H1 (cell line): ENCODE measurements at regions not wholly inside any gene's neighbourhood (a gene's known extent, or its start where the extent isn't known, plus 50 kb on each side); places are given as distances from the start of the nearest gene placed in this dataset.

Source experiments
- CBX8 ChIP-seq: fragments of 300-800, 300-1000 bp; sonication (generic); IDR thresholded peaks from 2 replicates; pipeline ENCODE4 v1.7.1; 2016; ENCODE audit warnings: low read depth, low read length, borderline replicate concordance
- CHD1 ChIP-seq: IDR thresholded peaks from 2 replicates; pipeline ENCODE4 v1.6.1; 2012; ENCODE audit warnings: low read depth, low read length, improper control_type of control experiment
- CTBP2 ChIP-seq: IDR thresholded peaks from 2 replicates; pipeline ENCODE4 v1.7.0; 2011; ENCODE audit warnings: borderline replicate concordance, mild to moderate bottlenecking, moderate library complexity, mixed read lengths, low read length; ENCODE audit not compliant: insufficient read depth, insufficient read length
- EP300 ChIP-seq, 2 experiments: IDR thresholded peaks; 1 replicate in 1 of 2; 2 replicates in 1 of 2; pipeline ENCODE4 v1.6.1; 2011 to 2012; ENCODE audit warnings: low read depth in 2 of 2, low read length in 2 of 2, mild to moderate bottlenecking in 2 of 2, borderline replicate concordance in 1 of 2, inconsistent platforms in 1 of 2, moderate library complexity in 1 of 2
- TF ChIP-seq, protein P1 (sequence below): fragments of 300-600 bp; sonication (generic); IDR thresholded peaks from 2 replicates; pipeline ENCODE4 v1.7.1; 2012; ENCODE audit warnings: low read length, moderate library complexity, mild to moderate bottlenecking, inconsistent platforms; ENCODE audit not compliant: insufficient replicate concordance

DNA sequence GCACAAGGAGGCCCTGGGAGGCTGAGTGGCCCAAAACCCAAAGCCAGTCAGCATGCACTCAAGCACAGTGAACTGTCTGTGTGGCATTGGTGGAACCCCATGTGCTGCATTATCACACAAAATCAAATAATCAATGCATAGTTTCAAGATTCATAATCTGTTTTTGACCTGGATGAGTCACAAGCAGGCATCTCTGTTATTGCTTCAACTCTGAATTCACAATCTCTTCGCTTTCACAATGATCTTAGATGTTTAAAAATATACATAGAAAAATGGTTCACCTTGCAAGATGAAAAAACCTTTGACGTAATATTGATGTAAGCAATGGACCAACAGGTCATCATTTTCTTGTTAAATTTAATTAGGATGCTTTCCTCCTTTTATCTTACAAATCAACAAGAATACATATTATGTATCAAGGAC lies 455.4 kb downstream of the IRS2 start (continued):
- TF ChIP-seq, protein P1, sequence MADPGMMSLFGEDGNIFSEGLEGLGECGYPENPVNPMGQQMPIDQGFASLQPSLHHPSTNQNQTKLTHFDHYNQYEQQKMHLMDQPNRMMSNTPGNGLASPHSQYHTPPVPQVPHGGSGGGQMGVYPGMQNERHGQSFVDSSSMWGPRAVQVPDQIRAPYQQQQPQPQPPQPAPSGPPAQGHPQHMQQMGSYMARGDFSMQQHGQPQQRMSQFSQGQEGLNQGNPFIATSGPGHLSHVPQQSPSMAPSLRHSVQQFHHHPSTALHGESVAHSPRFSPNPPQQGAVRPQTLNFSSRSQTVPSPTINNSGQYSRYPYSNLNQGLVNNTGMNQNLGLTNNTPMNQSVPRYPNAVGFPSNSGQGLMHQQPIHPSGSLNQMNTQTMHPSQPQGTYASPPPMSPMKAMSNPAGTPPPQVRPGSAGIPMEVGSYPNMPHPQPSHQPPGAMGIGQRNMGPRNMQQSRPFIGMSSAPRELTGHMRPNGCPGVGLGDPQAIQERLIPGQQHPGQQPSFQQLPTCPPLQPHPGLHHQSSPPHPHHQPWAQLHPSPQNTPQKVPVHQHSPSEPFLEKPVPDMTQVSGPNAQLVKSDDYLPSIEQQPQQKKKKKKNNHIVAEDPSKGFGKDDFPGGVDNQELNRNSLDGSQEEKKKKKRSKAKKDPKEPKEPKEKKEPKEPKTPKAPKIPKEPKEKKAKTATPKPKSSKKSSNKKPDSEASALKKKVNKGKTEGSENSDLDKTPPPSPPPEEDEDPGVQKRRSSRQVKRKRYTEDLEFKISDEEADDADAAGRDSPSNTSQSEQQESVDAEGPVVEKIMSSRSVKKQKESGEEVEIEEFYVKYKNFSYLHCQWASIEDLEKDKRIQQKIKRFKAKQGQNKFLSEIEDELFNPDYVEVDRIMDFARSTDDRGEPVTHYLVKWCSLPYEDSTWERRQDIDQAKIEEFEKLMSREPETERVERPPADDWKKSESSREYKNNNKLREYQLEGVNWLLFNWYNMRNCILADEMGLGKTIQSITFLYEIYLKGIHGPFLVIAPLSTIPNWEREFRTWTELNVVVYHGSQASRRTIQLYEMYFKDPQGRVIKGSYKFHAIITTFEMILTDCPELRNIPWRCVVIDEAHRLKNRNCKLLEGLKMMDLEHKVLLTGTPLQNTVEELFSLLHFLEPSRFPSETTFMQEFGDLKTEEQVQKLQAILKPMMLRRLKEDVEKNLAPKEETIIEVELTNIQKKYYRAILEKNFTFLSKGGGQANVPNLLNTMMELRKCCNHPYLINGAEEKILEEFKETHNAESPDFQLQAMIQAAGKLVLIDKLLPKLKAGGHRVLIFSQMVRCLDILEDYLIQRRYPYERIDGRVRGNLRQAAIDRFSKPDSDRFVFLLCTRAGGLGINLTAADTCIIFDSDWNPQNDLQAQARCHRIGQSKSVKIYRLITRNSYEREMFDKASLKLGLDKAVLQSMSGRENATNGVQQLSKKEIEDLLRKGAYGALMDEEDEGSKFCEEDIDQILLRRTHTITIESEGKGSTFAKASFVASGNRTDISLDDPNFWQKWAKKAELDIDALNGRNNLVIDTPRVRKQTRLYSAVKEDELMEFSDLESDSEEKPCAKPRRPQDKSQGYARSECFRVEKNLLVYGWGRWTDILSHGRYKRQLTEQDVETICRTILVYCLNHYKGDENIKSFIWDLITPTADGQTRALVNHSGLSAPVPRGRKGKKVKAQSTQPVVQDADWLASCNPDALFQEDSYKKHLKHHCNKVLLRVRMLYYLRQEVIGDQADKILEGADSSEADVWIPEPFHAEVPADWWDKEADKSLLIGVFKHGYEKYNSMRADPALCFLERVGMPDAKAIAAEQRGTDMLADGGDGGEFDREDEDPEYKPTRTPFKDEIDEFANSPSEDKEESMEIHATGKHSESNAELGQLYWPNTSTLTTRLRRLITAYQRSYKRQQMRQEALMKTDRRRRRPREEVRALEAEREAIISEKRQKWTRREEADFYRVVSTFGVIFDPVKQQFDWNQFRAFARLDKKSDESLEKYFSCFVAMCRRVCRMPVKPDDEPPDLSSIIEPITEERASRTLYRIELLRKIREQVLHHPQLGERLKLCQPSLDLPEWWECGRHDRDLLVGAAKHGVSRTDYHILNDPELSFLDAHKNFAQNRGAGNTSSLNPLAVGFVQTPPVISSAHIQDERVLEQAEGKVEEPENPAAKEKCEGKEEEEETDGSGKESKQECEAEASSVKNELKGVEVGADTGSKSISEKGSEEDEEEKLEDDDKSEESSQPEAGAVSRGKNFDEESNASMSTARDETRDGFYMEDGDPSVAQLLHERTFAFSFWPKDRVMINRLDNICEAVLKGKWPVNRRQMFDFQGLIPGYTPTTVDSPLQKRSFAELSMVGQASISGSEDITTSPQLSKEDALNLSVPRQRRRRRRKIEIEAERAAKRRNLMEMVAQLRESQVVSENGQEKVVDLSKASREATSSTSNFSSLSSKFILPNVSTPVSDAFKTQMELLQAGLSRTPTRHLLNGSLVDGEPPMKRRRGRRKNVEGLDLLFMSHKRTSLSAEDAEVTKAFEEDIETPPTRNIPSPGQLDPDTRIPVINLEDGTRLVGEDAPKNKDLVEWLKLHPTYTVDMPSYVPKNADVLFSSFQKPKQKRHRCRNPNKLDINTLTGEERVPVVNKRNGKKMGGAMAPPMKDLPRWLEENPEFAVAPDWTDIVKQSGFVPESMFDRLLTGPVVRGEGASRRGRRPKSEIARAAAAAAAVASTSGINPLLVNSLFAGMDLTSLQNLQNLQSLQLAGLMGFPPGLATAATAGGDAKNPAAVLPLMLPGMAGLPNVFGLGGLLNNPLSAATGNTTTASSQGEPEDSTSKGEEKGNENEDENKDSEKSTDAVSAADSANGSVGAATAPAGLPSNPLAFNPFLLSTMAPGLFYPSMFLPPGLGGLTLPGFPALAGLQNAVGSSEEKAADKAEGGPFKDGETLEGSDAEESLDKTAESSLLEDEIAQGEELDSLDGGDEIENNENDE: no peak
- TF ChIP-seq CHD1 (no peak), CBX8 (no peak), EP300 (IDR thresholded peaks at IDR 0.05; ENCODE audit: borderline replicate concordance in 1 of 2, low read depth in 2 of 2, low read length in 2 of 2) (no peak), CTBP2 (no peak)
